Endodermal cell (in vitro differentiated cells): ENCODE measurements at regions not wholly inside any gene's neighbourhood (a gene's known extent, or its start where the extent isn't known, plus 50 kb on each side); places are given as distances from the start of the nearest gene placed in this dataset.

Experiments
- DNase-seq: peaks from one replicate; pipeline ENCODE4 v3.0.0-alpha.2; 2017
- H3K27ac ChIP-seq: 2 replicates; pipeline ENCODE4 v1.5.1; 2013; ENCODE audit warnings: mild to moderate bottlenecking, low read depth, low read length, moderate library complexity
- H3K27me3 ChIP-seq: 2 replicates; pipeline ENCODE4 v1.6.1; 2013; ENCODE audit warnings: mild to moderate bottlenecking, low read length, moderate library complexity; ENCODE audit not compliant: insufficient read depth, control insufficient read depth, poor library complexity, severe bottlenecking
- H3K36me3 ChIP-seq: 2 replicates; pipeline ENCODE4 v1.7.0; 2013; ENCODE audit warnings: mild to moderate bottlenecking, low read length, moderate library complexity; ENCODE audit not compliant: control insufficient read depth, insufficient read depth
- H3K4me1 ChIP-seq: one replicate; pipeline ENCODE4 v1.7.0; 2013; ENCODE audit warnings: low read length; ENCODE audit not compliant: control insufficient read depth, insufficient read depth
- H3K4me3 ChIP-seq: 2 replicates; pipeline ENCODE4 v1.5.1; 2013; ENCODE audit warnings: mild to moderate bottlenecking, low read length, moderate library complexity
- H3K9ac ChIP-seq: 2 replicates; pipeline ENCODE4 v1.6.1; 2013; ENCODE audit warnings: mild to moderate bottlenecking, low read length, moderate library complexity; ENCODE audit not compliant: poor library complexity, severe bottlenecking; ENCODE audit errors: extremely low read depth
- H3K9me3 ChIP-seq: 2 replicates; pipeline ENCODE4 v1.6.1; 2013; ENCODE audit warnings: mild to moderate bottlenecking, low read length, moderate library complexity; ENCODE audit not compliant: control insufficient read depth
- H3K27ac Mint-ChIP-seq: 2 replicates; pipeline ENCODE4 v1.8.0; 2020; ENCODE audit warnings: mixed read lengths
- H3K27me3 Mint-ChIP-seq: 2 replicates; pipeline ENCODE4 v1.8.0; 2021; ENCODE audit warnings: mild to moderate bottlenecking, mixed read lengths; ENCODE audit not compliant: insufficient read depth
- H3K36me3 Mint-ChIP-seq: 2 replicates; pipeline ENCODE4 v1.8.0; 2020; ENCODE audit warnings: low read depth, mixed read lengths
- H3K4me1 Mint-ChIP-seq: 2 replicates; pipeline ENCODE4 v1.8.0; 2020; ENCODE audit warnings: mixed read lengths
- H3K4me3 Mint-ChIP-seq: 2 replicates; pipeline ENCODE4 v1.8.0; 2020; ENCODE audit warnings: mild to moderate bottlenecking, moderate library complexity, mixed read lengths
- H3K9me3 Mint-ChIP-seq: 2 replicates; pipeline ENCODE4 v1.8.0; 2020; ENCODE audit warnings: mild to moderate bottlenecking, mixed read lengths
- CTCF ChIP-seq: fragments of 200-600 bp; sonication (generic); conservative IDR thresholded peaks from 2 replicates; pipeline ENCODE4 v1.5.0; 2021; ENCODE audit warnings: antibody characterized with exemption, mild to moderate bottlenecking
- WGBS, 2 experiments: methylation state at CpG; one replicate each; pipeline versions ENCODE4 v1.1.5 to v1.1.7; 2013; ENCODE audit warnings: missing lambda C conversion rate in 2 of 2, mixed read lengths in 1 of 2; ENCODE audit not compliant: insufficient coverage in 1 of 2, insufficient read length in 1 of 2; 5-methylcytosine and 5-hydroxymethylcytosine counted together

DNA sequence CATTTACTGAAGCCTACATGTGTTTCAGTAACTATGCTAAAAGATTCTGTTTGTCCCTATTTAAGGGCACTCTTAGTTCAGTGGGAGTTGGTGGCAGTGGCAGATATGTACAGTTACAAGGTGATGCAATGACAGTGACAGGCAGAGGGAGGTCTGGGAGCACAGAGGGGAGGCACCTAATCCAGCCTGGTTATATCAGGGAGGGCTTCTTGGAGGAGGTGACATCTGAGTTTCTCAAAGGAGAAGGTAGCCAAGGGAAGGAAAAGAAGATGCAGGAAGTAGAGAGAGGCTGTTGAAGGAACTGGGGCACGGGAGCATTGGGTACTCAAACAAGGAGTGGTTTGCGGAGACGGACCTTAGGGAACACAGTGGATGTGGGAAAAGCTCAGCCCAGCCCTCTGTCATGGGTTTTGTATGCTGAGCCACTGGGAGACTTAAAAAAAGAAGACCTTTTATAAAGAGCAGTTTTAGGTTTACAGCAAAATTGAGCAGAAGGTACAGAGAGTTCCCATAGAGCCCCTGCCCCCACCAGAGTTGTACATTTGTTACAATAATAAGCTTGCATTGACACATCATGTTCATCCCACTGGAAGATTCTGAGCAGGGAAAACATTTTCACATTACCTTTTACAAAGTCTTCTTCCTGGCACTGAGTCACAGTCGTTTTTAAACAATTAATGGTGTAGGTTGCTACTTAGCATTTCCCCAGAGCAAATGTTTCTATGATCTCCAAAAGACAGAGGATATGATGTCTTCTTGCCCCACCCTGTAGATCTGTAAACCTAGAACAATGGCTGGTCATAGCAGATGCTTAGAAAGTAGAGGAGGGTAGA is 83.0 kb upstream of the TAF1B start:
- Histone ChIP-seq H3K4me3 (no peak overlapping the region), H3K9ac (no peak overlapping the region), H3K4me1 (peaks cover 5% of the 10 kb centered on the region), H3K9me3 (no peaks in the 10 kb centered on the region), H3K36me3 (no peaks in the 10 kb centered on the region), H3K27me3 (no peaks in the 10 kb centered on the region), H3K27ac (no peak overlapping the region)
- Mint-ChIP-seq H3K9me3 (peaks cover 4% of the 10 kb centered on the region), H3K27ac (no peak overlapping the region), H3K4me3 (no peak overlapping the region), H3K4me1 (peaks cover 25% of the 10 kb centered on the region), H3K27me3 (peaks cover 17% of the 10 kb centered on the region), H3K36me3 (no peaks in the 10 kb centered on the region)
- WGBS, 2 experiments = 88 to 94% methylated on average over 4 of the region's 4 CpGs
- TF ChIP-seq CTCF = no peak
- no peak for DNase-seq

- Mint-ChIP-seq H3K27me3 (peaks cover 14% of the 10 kb centered on the region), H3K9me3 (no peaks in the 10 kb centered on the region), H3K36me3 (no peaks in the 10 kb centered on the region), H3K27ac (no peak overlapping the region), H3K4me1 (peaks cover 24% of the 10 kb centered on the region), H3K4me3 (no peak overlapping the region)
- peaks cover 5% of the 10 kb centered on the region for H3K4me1 ChIP-seq
- no peak overlapping the region for H3K4me3 ChIP-seq
- no peaks in the 10 kb centered on the region for H3K36me3 ChIP-seq
- no peak for TF ChIP-seq CTCF
- no peaks in the 10 kb centered on the region for H3K27me3 ChIP-seq
- no peak overlapping the region for H3K9ac ChIP-seq
- no peak for DNase-seq
- WGBS, 2 experiments = 91 to 95% methylated on average over 7 of the region's 7 CpGs
- H3K27ac ChIP-seq = no peak overlapping the region
- H3K9me3 ChIP-seq = no peaks in the 10 kb centered on the region
Measured at GRCh38 chr2:9760902-9761228, 82.4 kb upstream of the TAF1B start.

DNA sequence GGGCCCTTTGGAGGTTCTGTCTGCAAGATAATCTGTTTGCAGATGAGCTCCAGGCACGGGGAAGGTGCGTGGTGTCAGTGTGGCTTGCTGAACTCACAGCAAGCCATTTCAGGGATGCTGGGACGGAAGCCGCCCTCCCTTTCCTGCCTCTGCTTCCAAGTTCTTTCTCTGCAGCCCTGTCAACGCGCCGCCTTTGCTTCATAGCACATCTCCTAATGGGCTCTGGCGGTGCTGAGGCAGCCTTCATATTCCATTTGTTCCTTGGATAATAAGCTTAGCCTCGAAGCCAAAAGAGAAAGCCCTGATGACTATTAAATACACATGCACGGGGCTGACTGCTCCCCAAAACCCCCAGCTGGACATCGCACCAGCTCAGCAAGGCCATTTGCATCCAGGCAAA is 81.7 kb upstream of the TAF1B start:
- no peaks in the 10 kb centered on the region for H3K9me3 Mint-ChIP-seq
- no peak for DNase-seq
- H3K4me1 Mint-ChIP-seq = peaks cover 30% of the 10 kb centered on the region
- TF ChIP-seq CTCF = no peak
- H3K9ac ChIP-seq = no peak overlapping the region
- H3K4me3 ChIP-seq = no peak overlapping the region
- no peaks in the 10 kb centered on the region for H3K9me3 ChIP-seq
- no peak overlapping the region for H3K4me3 Mint-ChIP-seq
- H3K36me3 Mint-ChIP-seq = no peaks in the 10 kb centered on the region
- WGBS, 2 experiments = 88 to 97% methylated on average over 4 to 11 of the region's 11 CpGs
- H3K27ac Mint-ChIP-seq = no peak overlapping the region
- peaks cover 12% of the 10 kb centered on the region for H3K27me3 Mint-ChIP-seq
- peaks cover 11% of the 10 kb centered on the region for H3K4me1 ChIP-seq
- H3K36me3 ChIP-seq = no peaks in the 10 kb centered on the region
- no peaks in the 10 kb centered on the region for H3K27me3 ChIP-seq
- no peak overlapping the region for H3K27ac ChIP-seq
